ENCODE measurements at regions not wholly inside any gene's neighbourhood (a gene's known extent, or its start where the extent isn't known, plus 50 kb on each side); places are given as distances from the start of the nearest gene placed in this dataset.

- POLR2A ChIA-PET: interaction anchor here in 1 of 2 donors (0.7 kb wide), 1 partner anchor 10 kb away, joined by 5 read pairs; no protein-coding TSS in a partner anchor
These were observed 72.9 kb upstream of the CAV2 start for GRCh38 chr7:116426428-116427156.

GRCh38 chr7:116429986-116430619 lies 69.4 kb upstream of the CAV2 start:
- H3K4me3 Mint-ChIP-seq: no peak overlapping the region
- no peak overlapping the region for H3K27ac ChIP-seq (ENCODE audit: low read length)
- H3K36me3 ChIP-seq (ENCODE audit: control insufficient read depth in 2 of 2, extremely low read depth in 1 of 2, insufficient read depth in 1 of 2, low read length in 1 of 2): no peaks in the 10 kb centered on the region
- H3K27ac Mint-ChIP-seq: no peak overlapping the region
- DNase-seq (no peak), ATAC-seq (replicated peaks in 1 of 4) (no peak)
- H3K4me1 ChIP-seq (ENCODE audit: control insufficient read depth in 1 of 2, extremely low read depth in 1 of 2, insufficient read depth in 2 of 2, low read length in 2 of 2): no peaks in the 10 kb centered on the region
- WGBS (ENCODE audit: insufficient coverage): no CpG with 5 or more reads among the region's 1 CpG
- POLR2A ChIA-PET: no interaction called here
- no peak overlapping the region for H3K4me3 ChIP-seq (ENCODE audit: control insufficient read depth in 1 of 2, extremely low read depth in 1 of 2, low read length in 1 of 2)
- peaks cover 29 to 30% of the 10 kb centered on the region in 2 donors for H3K27me3 Mint-ChIP-seq
- CTCF ChIA-PET: no interaction called here
- no peaks in the 10 kb centered on the region for H3K36me3 Mint-ChIP-seq
- H3K9me3 Mint-ChIP-seq: no peaks in the 10 kb centered on the region
- H3K4me1 Mint-ChIP-seq: no peaks in the 10 kb centered on the region
- H3K27me3 ChIP-seq (replicated peaks in 1 of 2; ENCODE audit: control insufficient read depth in 2 of 2, extremely low read depth in 1 of 2, insufficient read depth in 2 of 2, low read length in 1 of 2): peaks cover 0 to 3% of the 10 kb centered on the region in 2 experiments
- no peaks in the 10 kb centered on the region for H3K9me3 ChIP-seq

More at GRCh38 chr7:116426428-116427156, 72.9 kb upstream of the CAV2 start:
- H3K4me1 Mint-ChIP-seq: no peaks in the 10 kb centered on the region
- WGBS (ENCODE audit: insufficient coverage): no CpG with 5 or more reads among the region's 4 CpGs
- H3K27me3 ChIP-seq (replicated peaks in 1 of 2; ENCODE audit: control insufficient read depth in 2 of 2, extremely low read depth in 1 of 2, insufficient read depth in 2 of 2, low read length in 1 of 2): peaks cover 0 to 3% of the 10 kb centered on the region in 2 experiments
- H3K4me1 ChIP-seq (ENCODE audit: control insufficient read depth in 1 of 2, extremely low read depth in 1 of 2, insufficient read depth in 2 of 2, low read length in 2 of 2): no peaks in the 10 kb centered on the region
- H3K27ac Mint-ChIP-seq: no peak overlapping the region
- H3K36me3 Mint-ChIP-seq: no peaks in the 10 kb centered on the region
- no peak overlapping the region for H3K27ac ChIP-seq (ENCODE audit: low read length)
- ATAC-seq (replicated peaks in 1 of 4) (no peak), DNase-seq (no peak)
- no peaks in the 10 kb centered on the region for H3K36me3 ChIP-seq (ENCODE audit: control insufficient read depth in 2 of 2, extremely low read depth in 1 of 2, insufficient read depth in 1 of 2, low read length in 1 of 2)
- H3K27me3 Mint-ChIP-seq: peaks cover 5 to 12% of the 10 kb centered on the region in 2 donors
- no peak overlapping the region for H3K4me3 Mint-ChIP-seq
- H3K4me3 ChIP-seq (ENCODE audit: control insufficient read depth in 1 of 2, extremely low read depth in 1 of 2, low read length in 1 of 2): no peak overlapping the region
- no peaks in the 10 kb centered on the region for H3K9me3 ChIP-seq
- CTCF ChIA-PET: interaction anchor here (0.5 to 0.6 kb wide), 2 partner anchors 129 to 182 kb away, joined by 3 read pairs; no protein-coding TSS in a partner anchor
- no peaks in the 10 kb centered on the region for H3K9me3 Mint-ChIP-seq

- WGBS (ENCODE audit: insufficient coverage): 79% methylated on average over 2 of the region's 6 CpGs
- H3K27me3 Mint-ChIP-seq: peaks cover 28 to 36% of the 10 kb centered on the region in 2 donors
These were observed 67.6 kb upstream of the CAV2 start for GRCh38 chr7:116431787-116432526.

GRCh38 chr7:116432527-116432916 lies 67.0 kb upstream of the CAV2 start:
- H3K27me3 ChIP-seq (replicated peaks in 1 of 2; ENCODE audit: control insufficient read depth in 2 of 2, extremely low read depth in 1 of 2, insufficient read depth in 2 of 2, low read length in 1 of 2): peaks cover 0 to 5% of the 10 kb centered on the region in 2 experiments
- H3K4me1 Mint-ChIP-seq: no peaks in the 10 kb centered on the region
- H3K4me3 Mint-ChIP-seq: no peak overlapping the region
- no peak overlapping the region for H3K27ac ChIP-seq (ENCODE audit: low read length)
- H3K4me3 ChIP-seq (ENCODE audit: control insufficient read depth in 1 of 2, extremely low read depth in 1 of 2, low read length in 1 of 2): no peak overlapping the region
- peaks cover 28 to 40% of the 10 kb centered on the region in 2 donors for H3K27me3 Mint-ChIP-seq
- no peak for ATAC-seq (replicated peaks in 1 of 4)
- no peak for DNase-seq
- H3K27ac Mint-ChIP-seq: no peak overlapping the region
- POLR2A ChIA-PET: no interaction called here
- H3K36me3 ChIP-seq (ENCODE audit: control insufficient read depth in 2 of 2, extremely low read depth in 1 of 2, insufficient read depth in 1 of 2, low read length in 1 of 2): no peaks in the 10 kb centered on the region
- no peaks in the 10 kb centered on the region for H3K9me3 ChIP-seq
- no peaks in the 10 kb centered on the region for H3K9me3 Mint-ChIP-seq
- WGBS (ENCODE audit: insufficient coverage): 75% methylated on average over 2 of the region's 2 CpGs
- CTCF ChIA-PET: no interaction called here
- no peaks in the 10 kb centered on the region for H3K36me3 Mint-ChIP-seq
- no peaks in the 10 kb centered on the region for H3K4me1 ChIP-seq (ENCODE audit: control insufficient read depth in 1 of 2, extremely low read depth in 1 of 2, insufficient read depth in 2 of 2, low read length in 2 of 2)

More at GRCh38 chr7:116431787-116432526, 67.6 kb upstream of the CAV2 start:
- ChIA-PET POLR2A (no interaction called here), CTCF (no interaction called here)
- Mint-ChIP-seq H3K27ac (no peak overlapping the region), H3K4me1 (no peaks in the 10 kb centered on the region), H3K36me3 (no peaks in the 10 kb centered on the region), H3K9me3 (no peaks in the 10 kb centered on the region), H3K4me3 (no peak overlapping the region)
- no peaks in the 10 kb centered on the region for H3K4me1 ChIP-seq (ENCODE audit: control insufficient read depth in 1 of 2, extremely low read depth in 1 of 2, insufficient read depth in 2 of 2, low read length in 2 of 2)
- no peak overlapping the region for H3K27ac ChIP-seq (ENCODE audit: low read length)
- ATAC-seq (replicated peaks in 1 of 4) (no peak), DNase-seq (no peak)
- no peaks in the 10 kb centered on the region for H3K9me3 ChIP-seq
- no peak overlapping the region for H3K4me3 ChIP-seq (ENCODE audit: control insufficient read depth in 1 of 2, extremely low read depth in 1 of 2, low read length in 1 of 2)
- peaks cover 0 to 5% of the 10 kb centered on the region in 2 experiments for H3K27me3 ChIP-seq (replicated peaks in 1 of 2; ENCODE audit: control insufficient read depth in 2 of 2, extremely low read depth in 1 of 2, insufficient read depth in 2 of 2, low read length in 1 of 2)
- H3K36me3 ChIP-seq (ENCODE audit: control insufficient read depth in 2 of 2, extremely low read depth in 1 of 2, insufficient read depth in 1 of 2, low read length in 1 of 2): no peaks in the 10 kb centered on the region

GRCh38 chr7:116433246-116433645 lies 66.3 kb upstream of the CAV2 start:
- Mint-ChIP-seq H3K27me3 (peaks cover 28 to 40% of the 10 kb centered on the region in 2 donors), H3K27ac (no peak overlapping the region), H3K4me1 (no peaks in the 10 kb centered on the region), H3K4me3 (no peak overlapping the region), H3K9me3 (no peaks in the 10 kb centered on the region), H3K36me3 (no peaks in the 10 kb centered on the region)
- POLR2A ChIA-PET: no interaction called here
- no peak for DNase-seq
- 86% methylated on average over 1 of the region's 1 CpG for WGBS (ENCODE audit: insufficient coverage)
- H3K27ac ChIP-seq (ENCODE audit: low read length): no peak overlapping the region
- H3K4me1 ChIP-seq (ENCODE audit: control insufficient read depth in 1 of 2, extremely low read depth in 1 of 2, insufficient read depth in 2 of 2, low read length in 2 of 2): no peaks in the 10 kb centered on the region
- H3K9me3 ChIP-seq: no peaks in the 10 kb centered on the region
- H3K4me3 ChIP-seq (ENCODE audit: control insufficient read depth in 1 of 2, extremely low read depth in 1 of 2, low read length in 1 of 2): no peak overlapping the region
- H3K36me3 ChIP-seq (ENCODE audit: control insufficient read depth in 2 of 2, extremely low read depth in 1 of 2, insufficient read depth in 1 of 2, low read length in 1 of 2): no peaks in the 10 kb centered on the region
- CTCF ChIA-PET: no interaction called here
- peaks cover 0 to 5% of the 10 kb centered on the region in 2 experiments for H3K27me3 ChIP-seq (replicated peaks in 1 of 2; ENCODE audit: control insufficient read depth in 2 of 2, extremely low read depth in 1 of 2, insufficient read depth in 2 of 2, low read length in 1 of 2)
- ATAC-seq (replicated peaks in 1 of 4): no peak

- H3K36me3 Mint-ChIP-seq: no peaks in the 10 kb centered on the region
- ChIA-PET CTCF (no interaction called here), POLR2A (no interaction called here)
- no peaks in the 10 kb centered on the region for H3K36me3 ChIP-seq (ENCODE audit: control insufficient read depth in 2 of 2, extremely low read depth in 1 of 2, insufficient read depth in 1 of 2, low read length in 1 of 2)
- peaks cover 26 to 38% of the 10 kb centered on the region in 2 donors for H3K27me3 Mint-ChIP-seq
- no peaks in the 10 kb centered on the region for H3K4me1 Mint-ChIP-seq
- no peak overlapping the region for H3K27ac Mint-ChIP-seq
- H3K4me1 ChIP-seq (ENCODE audit: control insufficient read depth in 1 of 2, extremely low read depth in 1 of 2, insufficient read depth in 2 of 2, low read length in 2 of 2): no peaks in the 10 kb centered on the region
- no peak overlapping the region for H3K4me3 ChIP-seq (ENCODE audit: control insufficient read depth in 1 of 2, extremely low read depth in 1 of 2, low read length in 1 of 2)
- H3K9me3 Mint-ChIP-seq: no peaks in the 10 kb centered on the region
- no CpG with 5 or more reads among the region's 1 CpG for WGBS (ENCODE audit: insufficient coverage)
- H3K9me3 ChIP-seq: no peaks in the 10 kb centered on the region
- no peak overlapping the region for H3K27ac ChIP-seq (ENCODE audit: low read length)
- peaks cover 0 to 5% of the 10 kb centered on the region in 2 experiments for H3K27me3 ChIP-seq (replicated peaks in 1 of 2; ENCODE audit: control insufficient read depth in 2 of 2, extremely low read depth in 1 of 2, insufficient read depth in 2 of 2, low read length in 1 of 2)
- no peak for DNase-seq
- ATAC-seq (replicated peaks in 1 of 4): no peak
- no peak overlapping the region for H3K4me3 Mint-ChIP-seq
These were observed 64.7 kb upstream of the CAV2 start for GRCh38 chr7:116434820-116435341.
